HG02943 (cell line): ENCODE measurements at regions not wholly inside any gene's neighbourhood (a gene's known extent, or its start where the extent isn't known, plus 50 kb on each side); places are given as distances from the start of the nearest gene placed in this dataset.

Experiments
- ATAC-seq: cut with Tn5 transposase; IDR thresholded peaks from one replicate; pipeline ENCODE4 v1.9.1; 2021; ENCODE audit warnings: mild to moderate bottlenecking, low read depth, moderate library complexity; ENCODE audit not compliant: unreplicated experiment

GRCh38 chr10:44066527-44067255, 318.2 kb downstream of the CXCL12 start:
- no peak for ATAC-seq

GRCh38 chr10:44065788-44066526, 318.9 kb downstream of the CXCL12 start:
- no peak for ATAC-seq

DNA sequence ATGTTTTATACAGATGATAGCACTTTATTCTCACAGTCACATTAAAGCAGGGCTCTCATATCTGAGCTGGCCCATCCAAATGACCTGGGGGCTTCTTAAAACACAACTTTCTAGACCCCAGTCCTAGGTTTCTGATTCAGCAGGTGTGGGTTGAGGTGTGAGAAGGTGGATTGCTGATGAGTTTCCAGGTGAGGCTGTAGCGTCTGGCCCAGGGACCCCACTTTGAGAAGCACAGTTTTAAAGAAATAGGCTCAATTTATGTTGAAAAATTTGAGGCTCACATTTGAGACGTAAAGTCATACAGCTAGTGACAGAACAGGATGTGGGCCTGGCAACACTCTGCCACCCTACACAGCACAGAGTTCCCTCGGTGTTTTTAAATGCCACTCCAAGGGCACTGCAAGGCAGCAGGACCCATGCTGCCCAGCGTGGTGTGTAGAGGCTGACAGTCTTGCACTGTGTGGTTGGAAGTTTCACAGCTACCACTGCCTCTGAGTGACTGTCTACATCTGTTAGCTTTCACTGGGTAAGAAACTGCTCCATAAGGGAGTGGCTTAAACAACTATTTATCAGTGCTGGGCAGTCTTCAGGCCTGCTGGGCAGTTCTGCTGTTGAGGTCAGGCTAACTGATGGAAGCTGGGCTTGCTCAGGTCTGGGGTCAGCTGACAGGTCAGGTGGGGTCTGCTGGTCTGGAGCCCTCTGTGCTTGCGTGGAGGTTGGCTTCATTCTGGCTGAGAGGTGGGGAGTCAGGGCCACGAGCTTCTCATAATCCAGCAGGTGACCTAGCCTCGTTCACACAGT, 319.7 kb downstream of the CXCL12 start:
- no peak for ATAC-seq

DNA sequence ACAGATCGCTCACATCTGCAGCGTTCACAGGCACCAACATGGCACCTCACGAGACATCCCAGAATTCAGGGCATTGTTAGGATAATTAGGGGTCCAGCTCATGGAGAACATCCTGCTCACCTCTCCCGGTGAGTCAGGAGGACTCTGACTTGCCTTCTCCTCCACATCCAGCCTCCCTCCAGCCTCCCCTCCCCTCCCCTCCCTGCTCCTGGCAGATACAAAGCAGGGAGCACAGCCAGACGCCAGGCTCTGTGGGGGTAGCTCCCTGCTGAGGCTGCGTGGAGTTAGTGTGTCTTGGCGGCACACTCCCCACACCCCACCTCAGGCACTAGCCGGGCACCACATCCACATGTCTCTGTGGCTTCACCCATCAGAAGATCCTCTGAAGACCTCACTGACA, 320.6 kb downstream of the CXCL12 start:
- ATAC-seq: no peak

DNA sequence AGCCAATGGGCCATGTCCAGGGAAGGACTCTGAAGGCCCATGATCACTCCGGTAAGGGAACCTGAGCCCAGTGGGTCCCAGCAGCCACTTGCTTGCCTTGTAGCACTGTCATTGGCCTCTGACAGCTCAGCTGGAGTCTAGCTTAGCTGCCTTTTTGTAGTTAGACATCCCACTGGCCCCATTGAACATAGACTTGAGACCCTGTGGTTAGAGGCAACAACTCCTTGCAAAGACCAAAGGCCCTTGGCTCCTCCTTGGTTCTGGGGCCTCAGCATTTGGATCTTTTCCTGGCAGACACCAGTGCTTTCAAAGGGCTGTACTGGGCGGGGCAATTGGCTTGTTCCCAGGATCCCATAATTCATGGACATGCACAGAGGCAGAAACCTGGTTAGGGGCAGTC, 321.2 kb downstream of the CXCL12 start:
- no peak for ATAC-seq

- no peak for ATAC-seq
Measured at GRCh38 chr10:44060719-44061118, 324.2 kb downstream of the CXCL12 start.

DNA sequence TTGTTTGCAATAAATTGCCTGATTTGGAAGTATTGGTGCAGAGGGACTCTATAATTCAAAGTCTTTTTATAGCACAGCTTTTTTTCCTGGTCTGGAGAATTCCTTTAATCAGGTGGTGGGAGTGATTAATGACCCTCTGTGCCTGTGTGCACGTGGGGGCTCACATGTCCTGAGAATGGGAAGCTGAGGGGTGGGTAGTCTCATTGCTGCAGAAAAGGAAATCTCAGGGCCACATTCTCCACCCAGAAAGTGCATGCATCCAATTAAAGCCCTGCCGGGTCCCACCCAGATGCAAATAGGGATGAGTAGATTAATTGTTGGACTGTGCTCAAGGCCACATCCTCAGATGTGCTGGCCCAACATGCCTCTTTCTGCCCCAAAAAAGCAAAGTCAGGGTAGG, 324.7 kb downstream of the CXCL12 start:
- ATAC-seq: no peak

- no peak for ATAC-seq
Measured at GRCh38 chr10:44058259-44058658, 326.6 kb downstream of the CXCL12 start.

GRCh38 chr10:44056967-44057805, 327.7 kb downstream of the CXCL12 start:
- no peak for ATAC-seq

DNA sequence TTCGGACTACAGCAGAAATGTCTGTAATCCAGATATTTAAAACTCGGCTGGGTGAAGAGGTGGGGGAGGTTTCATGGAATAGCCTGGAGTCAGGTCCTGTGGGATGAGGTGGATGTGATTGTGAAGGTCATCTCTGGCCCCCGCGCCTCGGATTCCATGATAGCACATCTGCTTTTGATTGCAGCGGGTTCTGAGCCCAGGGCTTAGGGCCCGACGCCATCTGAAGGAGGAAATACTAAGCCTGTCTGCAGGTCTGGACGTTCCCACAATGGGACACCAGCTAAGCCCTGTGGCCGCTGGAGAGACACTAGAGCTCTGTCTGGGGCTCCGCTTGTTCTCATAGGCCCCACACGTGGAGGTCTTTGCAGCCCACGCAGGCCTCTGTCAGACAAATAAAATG, 328.7 kb downstream of the CXCL12 start:
- ATAC-seq: no peak

- ATAC-seq: no peak
Measured at GRCh38 chr10:44054046-44054445, 330.9 kb downstream of the CXCL12 start.

- ATAC-seq: no peak
Measured at GRCh38 chr10:44053391-44053790, 331.5 kb downstream of the CXCL12 start.

- no peak for ATAC-seq
Measured at GRCh38 chr10:44051584-44052385, 333.1 kb downstream of the CXCL12 start.

DNA sequence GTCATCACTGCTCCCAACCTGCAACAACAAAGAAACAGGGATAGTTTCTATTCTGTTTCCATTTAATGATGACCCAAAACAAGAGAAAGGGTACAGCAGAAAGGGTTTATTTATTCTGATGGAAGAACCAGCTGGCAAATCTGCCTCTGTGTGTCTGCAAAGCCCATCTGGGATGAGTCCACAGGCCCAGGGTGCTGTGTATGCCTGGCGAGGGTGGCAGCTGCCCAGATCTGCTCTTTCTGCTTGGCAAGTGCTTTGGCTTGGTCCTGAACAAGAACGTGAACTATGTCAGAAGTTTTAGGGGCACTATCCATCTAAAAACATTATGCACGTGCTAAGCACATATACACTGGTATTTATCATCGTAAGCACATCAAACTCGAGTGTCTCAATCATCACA, 333.8 kb downstream of the CXCL12 start:
- ATAC-seq: no peak

- ATAC-seq: no peak
Measured at GRCh38 chr10:44049301-44050015, 335.4 kb downstream of the CXCL12 start.

DNA sequence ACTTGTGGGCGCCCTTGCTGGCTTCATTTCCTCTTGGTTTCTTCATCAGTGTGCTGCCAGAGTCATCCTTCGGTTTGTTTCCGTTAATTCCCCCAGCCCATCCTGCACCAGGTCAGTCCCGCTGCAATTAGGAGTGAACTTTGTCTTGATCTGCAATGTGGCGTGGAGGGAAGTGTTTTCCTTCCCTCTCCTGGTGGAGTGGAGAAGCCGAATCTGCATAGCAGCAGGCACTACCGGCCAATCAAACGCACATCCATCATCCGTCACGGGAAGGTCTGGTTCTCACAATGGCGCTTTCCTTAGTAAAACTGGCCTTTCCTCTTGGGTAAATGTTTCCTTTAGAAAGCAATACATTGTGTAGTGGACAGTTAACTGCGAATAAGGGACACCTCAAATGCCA, 337.5 kb downstream of the CXCL12 start:
- no peak for ATAC-seq

- no peak for ATAC-seq
Measured at GRCh38 chr10:44046605-44047004, 338.3 kb downstream of the CXCL12 start.

DNA sequence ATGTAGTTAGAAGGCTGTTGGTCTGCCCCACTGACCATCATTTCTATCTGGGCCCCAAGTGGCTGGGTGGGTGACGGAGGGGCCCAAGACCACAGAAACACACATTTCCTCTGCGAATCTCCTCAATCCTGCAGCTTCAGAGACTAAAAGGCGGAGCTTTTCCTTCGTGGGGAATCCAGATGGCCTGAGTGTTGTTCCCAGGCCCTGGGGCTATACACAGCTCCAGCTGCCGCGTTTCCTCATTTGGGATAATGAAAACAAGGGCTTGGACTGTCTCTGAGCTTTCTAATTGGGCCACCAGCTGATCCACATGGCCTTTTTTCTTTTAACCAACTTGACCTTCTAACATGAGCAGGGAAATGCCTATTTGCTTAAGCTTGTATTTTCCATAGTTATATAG, 339.9 kb downstream of the CXCL12 start:
- no peak for ATAC-seq

- no peak for ATAC-seq
Measured at GRCh38 chr10:44044549-44044948, 340.3 kb downstream of the CXCL12 start.
